ENCODE measurements at regions not wholly inside any gene's neighbourhood (a gene's known extent, or its start where the extent isn't known, plus 50 kb on each side); places are given as distances from the start of the nearest gene placed in this dataset.

GRCh38 chr16:73371584-73372319 lies 323.8 kb upstream of the ZFHX3 start:
- TF ChIP-seq EZH2 (IDR thresholded peaks at IDR 0.05): no peak
- TF ChIP-seq REST (IDR thresholded peaks at IDR 0.05; ENCODE audit: low read depth): no peak
- no peak for TF ChIP-seq POLR2A (IDR thresholded peaks at IDR 0.05; ENCODE audit: borderline replicate concordance, extremely low read depth, insufficient read depth, insufficient read length)
- no peak for TF ChIP-seq POLR2AphosphoS5 (IDR thresholded peaks at IDR 0.05; ENCODE audit: low read depth, low read length)
- no peak for TF ChIP-seq CTCF (IDR thresholded peaks at IDR 0.05 in 2 of 3, conservative IDR thresholded peaks at IDR 0.05 in 1 of 3; ENCODE audit: borderline replicate concordance in 1 of 3, insufficient read depth in 1 of 3, low read depth in 2 of 3, low read length in 2 of 3)
- TF ChIP-seq SIN3A (IDR thresholded peaks at IDR 0.05; ENCODE audit: low read depth): no peak
- TF ChIP-seq RAD21 (IDR thresholded peaks at IDR 0.05; ENCODE audit: low read depth): no peak
